ENCODE measurements at regions not wholly inside any gene's neighbourhood (a gene's known extent, or its start where the extent isn't known, plus 50 kb on each side); places are given as distances from the start of the nearest gene placed in this dataset.

DNA sequence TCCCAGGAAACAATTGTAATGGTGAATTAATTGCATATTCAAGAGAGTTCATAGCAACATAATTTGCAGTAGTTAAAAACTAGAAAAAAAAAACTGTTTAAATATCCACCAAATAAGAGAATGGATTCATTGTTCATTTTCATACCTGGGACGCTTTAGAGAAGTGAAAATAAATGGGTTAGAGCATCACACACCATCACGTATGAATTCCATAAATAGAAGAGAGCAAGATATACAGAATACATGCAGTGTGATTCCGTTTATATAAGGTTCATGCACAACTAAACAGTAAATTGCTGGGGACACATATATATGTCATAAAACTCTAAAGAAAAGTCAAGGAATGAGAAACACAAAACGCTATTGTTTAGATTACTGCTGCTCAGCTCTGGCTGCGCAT lies 577.0 kb upstream of the KCNMB2 start:
- 91% methylated on average over 5 of the region's 5 CpGs for WGBS
- Histone ChIP-seq H3K9me3 (ENCODE audit: control insufficient read depth in 4 of 4, low read length in 3 of 4) (no peaks in the 10 kb centered on the region), H3K4me3 (ENCODE audit: low read depth in 1 of 3, low read length in 3 of 3) (no peak overlapping the region), H3K36me3 (ENCODE audit: control insufficient read depth in 4 of 4, insufficient read depth in 3 of 4, low read depth in 1 of 4, low read length in 3 of 4) (no peaks in the 10 kb centered on the region), H3K9ac (ENCODE audit: low read depth in 1 of 2, low read length in 2 of 2) (no peak overlapping the region), H3K27ac (ENCODE audit: low read depth in 1 of 2, low read length in 2 of 2) (no peak overlapping the region), H3K27me3 (ENCODE audit: control insufficient read depth in 4 of 4, insufficient read depth in 4 of 4, low read length in 3 of 4) (no peaks in the 10 kb centered on the region), H3K4me1 (ENCODE audit: control insufficient read depth in 4 of 4, insufficient read depth in 4 of 4, low read length in 3 of 4) (no peaks in the 10 kb centered on the region)
- no peak for TF ChIP-seq GABPA (IDR thresholded peaks at IDR 0.05 in 1 of 2, conservative IDR thresholded peaks at IDR 0.05 in 1 of 2)
- TF ChIP-seq FOXA1 (IDR thresholded peaks at IDR 0.05): no peak
- TF ChIP-seq TAF1 (conservative IDR thresholded peaks at IDR 0.05): no peak
- TF ChIP-seq, protein P1, sequence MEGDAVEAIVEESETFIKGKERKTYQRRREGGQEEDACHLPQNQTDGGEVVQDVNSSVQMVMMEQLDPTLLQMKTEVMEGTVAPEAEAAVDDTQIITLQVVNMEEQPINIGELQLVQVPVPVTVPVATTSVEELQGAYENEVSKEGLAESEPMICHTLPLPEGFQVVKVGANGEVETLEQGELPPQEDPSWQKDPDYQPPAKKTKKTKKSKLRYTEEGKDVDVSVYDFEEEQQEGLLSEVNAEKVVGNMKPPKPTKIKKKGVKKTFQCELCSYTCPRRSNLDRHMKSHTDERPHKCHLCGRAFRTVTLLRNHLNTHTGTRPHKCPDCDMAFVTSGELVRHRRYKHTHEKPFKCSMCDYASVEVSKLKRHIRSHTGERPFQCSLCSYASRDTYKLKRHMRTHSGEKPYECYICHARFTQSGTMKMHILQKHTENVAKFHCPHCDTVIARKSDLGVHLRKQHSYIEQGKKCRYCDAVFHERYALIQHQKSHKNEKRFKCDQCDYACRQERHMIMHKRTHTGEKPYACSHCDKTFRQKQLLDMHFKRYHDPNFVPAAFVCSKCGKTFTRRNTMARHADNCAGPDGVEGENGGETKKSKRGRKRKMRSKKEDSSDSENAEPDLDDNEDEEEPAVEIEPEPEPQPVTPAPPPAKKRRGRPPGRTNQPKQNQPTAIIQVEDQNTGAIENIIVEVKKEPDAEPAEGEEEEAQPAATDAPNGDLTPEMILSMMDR (IDR thresholded peaks at IDR 0.05; ENCODE audit: low read depth, low read length, missing input control): no peak
- no peak for DNase-seq (ENCODE audit: low spot score)

DNA sequence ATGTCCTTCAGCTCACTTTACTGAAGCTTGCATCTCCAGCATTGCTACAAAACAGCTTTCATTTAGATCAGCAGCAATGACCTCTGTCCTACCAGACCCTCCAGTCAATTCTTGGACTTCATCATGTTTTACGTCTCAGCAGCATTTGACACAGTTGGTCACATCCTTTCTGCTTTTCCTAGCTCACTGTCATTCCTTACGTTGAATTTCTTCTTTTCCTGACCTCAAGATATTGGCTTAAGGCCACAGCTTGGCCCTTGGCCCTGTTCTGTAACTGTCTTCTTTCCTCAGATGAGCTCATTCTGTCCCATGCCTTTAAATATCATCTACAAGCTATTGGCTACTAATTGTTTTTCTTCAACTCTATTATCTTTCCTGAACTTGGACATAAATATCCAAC lies 576.2 kb upstream of the KCNMB2 start:
- TF ChIP-seq JUND (IDR thresholded peaks at IDR 0.05) (no peak), RXRA (IDR thresholded peaks at IDR 0.05) (peak in 1 of 2 donors; percentile 18), HNF4A (conservative IDR thresholded peaks at IDR 0.05) (no peak), NR2F2 (IDR thresholded peaks at IDR 0.05) (peak; percentile 12)

DNA sequence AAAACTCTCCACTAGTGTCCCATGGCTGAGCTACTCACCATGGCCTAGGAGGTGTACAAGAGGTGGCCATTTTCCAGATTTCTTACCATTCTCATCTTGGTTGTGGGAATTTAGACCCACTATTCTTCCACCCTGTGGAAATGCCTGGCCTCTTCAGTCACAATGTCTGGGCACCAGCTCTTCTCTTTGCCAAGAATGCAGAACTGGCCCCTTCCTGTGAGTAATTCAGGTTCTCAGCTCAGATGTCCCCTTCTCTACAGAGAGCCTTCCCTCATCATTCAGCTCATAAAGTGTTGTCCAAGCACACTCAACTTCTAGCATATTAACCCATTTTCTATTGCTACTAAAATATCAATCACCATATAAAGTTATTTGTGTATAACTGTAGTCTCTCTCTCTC lies 575.5 kb upstream of the KCNMB2 start:
- no peak overlapping the region for H3K27ac ChIP-seq (ENCODE audit: low read depth in 1 of 2, low read length in 2 of 2)
- H3K4me3 ChIP-seq (ENCODE audit: low read depth in 1 of 3, low read length in 3 of 3): no peak overlapping the region
- TF ChIP-seq HNF4G (IDR thresholded peaks at IDR 0.05) (no peak), EGR1 (IDR thresholded peaks at IDR 0.05; ENCODE audit: low read depth in 2 of 2) (no peak), NR2F2 (IDR thresholded peaks at IDR 0.05) (no peak), RAD21 (IDR thresholded peaks at IDR 0.05) (no peak)
- TF ChIP-seq, protein P2, sequence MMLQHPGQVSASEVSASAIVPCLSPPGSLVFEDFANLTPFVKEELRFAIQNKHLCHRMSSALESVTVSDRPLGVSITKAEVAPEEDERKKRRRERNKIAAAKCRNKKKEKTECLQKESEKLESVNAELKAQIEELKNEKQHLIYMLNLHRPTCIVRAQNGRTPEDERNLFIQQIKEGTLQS (IDR thresholded peaks at IDR 0.05): no peak
- TF ChIP-seq, protein P3, sequence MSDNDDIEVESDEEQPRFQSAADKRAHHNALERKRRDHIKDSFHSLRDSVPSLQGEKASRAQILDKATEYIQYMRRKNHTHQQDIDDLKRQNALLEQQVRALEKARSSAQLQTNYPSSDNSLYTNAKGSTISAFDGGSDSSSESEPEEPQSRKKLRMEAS (IDR thresholded peaks at IDR 0.05): no peak
- TF ChIP-seq, protein P4, sequence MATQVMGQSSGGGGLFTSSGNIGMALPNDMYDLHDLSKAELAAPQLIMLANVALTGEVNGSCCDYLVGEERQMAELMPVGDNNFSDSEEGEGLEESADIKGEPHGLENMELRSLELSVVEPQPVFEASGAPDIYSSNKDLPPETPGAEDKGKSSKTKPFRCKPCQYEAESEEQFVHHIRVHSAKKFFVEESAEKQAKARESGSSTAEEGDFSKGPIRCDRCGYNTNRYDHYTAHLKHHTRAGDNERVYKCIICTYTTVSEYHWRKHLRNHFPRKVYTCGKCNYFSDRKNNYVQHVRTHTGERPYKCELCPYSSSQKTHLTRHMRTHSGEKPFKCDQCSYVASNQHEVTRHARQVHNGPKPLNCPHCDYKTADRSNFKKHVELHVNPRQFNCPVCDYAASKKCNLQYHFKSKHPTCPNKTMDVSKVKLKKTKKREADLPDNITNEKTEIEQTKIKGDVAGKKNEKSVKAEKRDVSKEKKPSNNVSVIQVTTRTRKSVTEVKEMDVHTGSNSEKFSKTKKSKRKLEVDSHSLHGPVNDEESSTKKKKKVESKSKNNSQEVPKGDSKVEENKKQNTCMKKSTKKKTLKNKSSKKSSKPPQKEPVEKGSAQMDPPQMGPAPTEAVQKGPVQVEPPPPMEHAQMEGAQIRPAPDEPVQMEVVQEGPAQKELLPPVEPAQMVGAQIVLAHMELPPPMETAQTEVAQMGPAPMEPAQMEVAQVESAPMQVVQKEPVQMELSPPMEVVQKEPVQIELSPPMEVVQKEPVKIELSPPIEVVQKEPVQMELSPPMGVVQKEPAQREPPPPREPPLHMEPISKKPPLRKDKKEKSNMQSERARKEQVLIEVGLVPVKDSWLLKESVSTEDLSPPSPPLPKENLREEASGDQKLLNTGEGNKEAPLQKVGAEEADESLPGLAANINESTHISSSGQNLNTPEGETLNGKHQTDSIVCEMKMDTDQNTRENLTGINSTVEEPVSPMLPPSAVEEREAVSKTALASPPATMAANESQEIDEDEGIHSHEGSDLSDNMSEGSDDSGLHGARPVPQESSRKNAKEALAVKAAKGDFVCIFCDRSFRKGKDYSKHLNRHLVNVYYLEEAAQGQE (IDR thresholded peaks at IDR 0.05): no peak
- H3K9me3 ChIP-seq (ENCODE audit: control insufficient read depth in 4 of 4, low read length in 3 of 4): no peaks in the 10 kb centered on the region
- H3K9ac ChIP-seq (ENCODE audit: low read depth in 1 of 2, low read length in 2 of 2): no peak overlapping the region
- no peak for DNase-seq (ENCODE audit: low spot score)
- H3K4me1 ChIP-seq (ENCODE audit: control insufficient read depth in 4 of 4, insufficient read depth in 4 of 4, low read length in 3 of 4): no peaks in the 10 kb centered on the region
- no peaks in the 10 kb centered on the region for H3K27me3 ChIP-seq (ENCODE audit: control insufficient read depth in 4 of 4, insufficient read depth in 4 of 4, low read length in 3 of 4)
- no peaks in the 10 kb centered on the region for H3K36me3 ChIP-seq (ENCODE audit: control insufficient read depth in 4 of 4, insufficient read depth in 3 of 4, low read depth in 1 of 4, low read length in 3 of 4)

More for the DNA sequence above, 576.2 kb upstream of the KCNMB2 start:
- Histone ChIP-seq H3K4me1 (ENCODE audit: control insufficient read depth in 4 of 4, insufficient read depth in 4 of 4, low read length in 3 of 4) (no peaks in the 10 kb centered on the region), H3K4me3 (ENCODE audit: low read depth in 1 of 3, low read length in 3 of 3) (no peak overlapping the region), H3K27me3 (ENCODE audit: control insufficient read depth in 4 of 4, insufficient read depth in 4 of 4, low read length in 3 of 4) (no peaks in the 10 kb centered on the region), H3K36me3 (ENCODE audit: control insufficient read depth in 4 of 4, insufficient read depth in 3 of 4, low read depth in 1 of 4, low read length in 3 of 4) (no peaks in the 10 kb centered on the region), H3K9ac (ENCODE audit: low read depth in 1 of 2, low read length in 2 of 2) (no peak overlapping the region), H3K27ac (ENCODE audit: low read depth in 1 of 2, low read length in 2 of 2) (no peak overlapping the region), H3K9me3 (ENCODE audit: control insufficient read depth in 4 of 4, low read length in 3 of 4) (no peaks in the 10 kb centered on the region)
- no peak for DNase-seq (ENCODE audit: low spot score)
- 81% methylated on average over 2 of the region's 2 CpGs for WGBS
